NCI-H748 treated with DMSO at 0.1 percent for 48 hours (cell line): ENCODE measurements at regions not wholly inside any gene's neighbourhood (a gene's known extent, or its start where the extent isn't known, plus 50 kb on each side); places are given as distances from the start of the nearest gene placed in this dataset.

Experiments
- DNase-seq: peaks from one replicate; lab custom pipeline; 2025; lab: John Stamatoyannopoulos, UW

GRCh38 chr14:42736408-42736807, 1129.7 kb downstream of the LRFN5 start:
- DNase-seq: no peak

- DNase-seq: no peak
These were observed 1127.4 kb downstream of the LRFN5 start for GRCh38 chr14:42734041-42734440.

DNA sequence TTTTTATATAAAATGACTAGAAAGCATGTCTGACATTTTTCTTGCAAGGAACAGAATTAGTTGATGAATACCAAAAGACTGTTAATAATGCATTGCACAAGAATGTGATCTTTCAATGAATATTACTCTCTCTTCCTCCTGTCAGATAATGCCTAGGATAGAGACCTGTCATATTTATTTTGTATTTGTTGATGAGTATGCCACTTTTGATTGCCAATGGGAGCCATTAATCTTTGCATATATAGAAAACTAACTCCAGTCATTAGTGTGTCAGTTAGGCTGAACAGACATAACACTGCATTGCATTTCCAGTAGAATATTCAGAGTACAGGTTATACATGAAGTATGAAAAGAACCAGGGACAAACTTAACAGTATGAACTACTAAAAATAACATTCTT, 1125.3 kb downstream of the LRFN5 start:
- no peak for DNase-seq

DNA sequence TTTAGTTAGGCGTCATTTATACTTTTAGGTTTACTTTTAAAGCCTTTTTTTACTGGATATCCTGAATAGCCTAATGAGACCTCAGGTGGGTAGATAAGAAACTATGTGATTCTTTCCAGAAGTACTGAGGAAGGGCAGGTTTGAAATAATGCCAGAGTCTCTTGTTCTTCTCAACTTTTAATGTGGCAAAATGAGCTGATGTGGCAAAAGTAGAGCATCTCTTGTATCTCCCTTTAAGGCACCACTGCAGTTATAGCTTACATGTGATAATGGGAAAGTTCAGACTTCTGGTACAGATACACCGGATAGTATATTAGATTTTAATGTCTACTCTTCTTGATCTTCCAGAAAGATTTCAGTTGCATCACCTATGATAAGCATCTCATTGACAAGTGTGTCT, 1124.8 kb downstream of the LRFN5 start:
- DNase-seq: no peak

DNA sequence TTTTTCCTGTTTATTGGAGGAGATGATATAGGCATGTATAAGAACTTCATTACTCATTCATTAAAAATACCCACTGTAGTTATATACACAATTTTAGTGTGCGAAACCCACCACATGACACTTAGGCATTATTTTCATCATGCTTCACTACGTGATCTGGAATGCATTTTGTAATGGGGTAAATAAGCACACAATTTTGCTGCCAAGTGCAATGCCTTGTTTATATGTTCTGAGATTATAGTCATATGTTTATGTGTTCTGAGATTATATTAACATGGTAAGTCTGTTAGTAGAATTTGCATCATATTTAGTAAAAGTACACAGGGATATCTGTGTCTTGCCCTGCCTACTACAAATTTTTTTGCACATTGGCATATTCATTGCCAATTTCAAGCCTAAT, 1123.0 kb downstream of the LRFN5 start:
- no peak for DNase-seq

DNA sequence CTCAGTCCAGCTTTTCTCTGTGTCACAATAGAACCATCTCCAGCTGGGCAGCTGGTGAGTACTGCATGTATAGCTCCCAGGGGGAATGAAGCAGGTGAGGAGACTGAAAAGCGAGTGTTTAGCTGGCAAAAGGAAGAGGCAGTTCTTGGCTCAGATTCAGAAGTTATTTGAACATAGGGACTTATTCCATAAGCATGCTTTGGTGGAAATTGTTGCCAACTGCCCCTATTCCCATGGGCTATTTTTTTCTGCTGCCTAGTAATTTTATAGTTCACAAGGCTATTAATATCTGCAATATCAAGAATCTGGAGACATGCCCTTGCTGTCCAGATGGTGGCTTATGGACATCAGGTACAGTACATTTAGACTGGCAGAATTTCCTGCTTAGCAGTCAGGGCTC, 1112.7 kb downstream of the LRFN5 start:
- DNase-seq: peak; percentile 95

GRCh38 chr14:42715316-42715715, 1108.6 kb downstream of the LRFN5 start:
- no peak for DNase-seq

DNA sequence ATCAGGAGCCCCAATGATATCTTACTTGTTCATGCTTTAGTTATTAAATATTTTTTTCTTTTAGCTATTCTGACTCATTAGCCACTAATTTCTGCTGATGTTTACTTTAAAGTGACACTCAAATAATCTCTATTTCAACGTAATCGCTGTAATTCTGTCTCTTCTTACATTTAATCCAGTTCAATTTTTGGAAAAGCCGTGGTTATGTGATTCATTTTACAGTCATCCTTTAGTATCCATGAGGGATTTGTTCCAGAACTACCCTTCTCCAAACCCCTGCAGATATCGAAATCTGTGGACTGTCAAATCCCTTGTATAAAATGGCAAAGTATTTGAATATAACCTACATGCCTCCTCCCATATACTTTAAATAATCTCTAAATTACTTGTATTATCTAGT, 1103.4 kb downstream of the LRFN5 start:
- DNase-seq: no peak

DNA sequence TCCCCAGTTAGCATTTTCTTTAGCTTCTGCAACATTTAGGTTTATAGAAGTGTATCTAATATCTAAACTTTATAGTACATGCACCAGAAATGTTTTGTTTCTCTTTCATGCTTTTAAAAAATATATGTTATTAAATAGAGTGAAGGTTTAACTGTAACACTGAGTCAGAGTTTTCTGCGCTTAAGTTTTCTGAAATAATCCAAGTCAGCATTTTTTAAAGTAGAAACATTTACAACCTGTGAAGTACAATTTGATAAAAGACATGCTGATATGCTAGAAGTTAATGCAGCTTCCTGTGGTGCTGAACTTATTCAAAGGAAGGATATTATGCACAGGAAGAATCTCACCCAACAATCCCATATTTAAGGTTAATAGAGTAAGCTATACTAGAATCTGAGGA, 1096.8 kb downstream of the LRFN5 start:
- no peak for DNase-seq

GRCh38 chr14:42687421-42687820, 1080.7 kb downstream of the LRFN5 start:
- DNase-seq: no peak

DNA sequence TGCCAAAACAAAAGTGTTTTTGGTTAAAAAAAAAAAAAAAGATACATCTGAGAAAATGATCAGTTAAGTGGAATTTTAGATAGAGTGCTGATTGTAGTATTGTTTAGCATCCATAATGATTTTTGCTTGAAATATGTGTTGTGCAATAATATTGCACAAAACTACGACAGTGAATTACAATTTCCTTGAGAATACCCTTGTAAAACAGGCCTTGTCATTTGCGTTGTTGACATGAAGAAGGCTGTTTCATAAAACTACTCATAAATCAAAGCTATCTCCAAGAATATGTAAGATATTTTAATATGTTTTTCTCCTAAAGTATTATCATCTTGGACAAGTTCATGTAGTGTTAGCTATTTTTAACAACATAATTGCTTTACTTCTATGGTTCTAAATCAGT, 1077.0 kb downstream of the LRFN5 start:
- DNase-seq: no peak

DNA sequence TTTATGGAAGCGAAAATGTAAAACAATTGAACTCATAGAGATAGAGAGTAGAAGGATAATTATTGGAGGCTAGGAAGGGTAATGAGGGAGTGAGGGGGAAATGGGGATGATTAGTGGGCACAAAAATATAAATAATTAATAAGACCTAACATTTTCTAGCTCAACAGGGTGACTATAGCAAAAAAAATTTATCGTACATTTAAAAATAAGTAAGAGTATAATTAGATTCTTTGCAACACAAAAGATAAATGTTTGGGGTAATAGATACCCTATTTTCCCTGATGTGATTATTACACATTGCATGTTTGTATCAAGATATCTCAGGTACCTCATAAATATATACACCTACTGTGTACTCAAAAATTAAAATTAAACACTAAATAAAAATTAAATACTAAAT, 1070.0 kb downstream of the LRFN5 start:
- no peak for DNase-seq

GRCh38 chr14:42673963-42674362, 1067.3 kb downstream of the LRFN5 start:
- DNase-seq: no peak

DNA sequence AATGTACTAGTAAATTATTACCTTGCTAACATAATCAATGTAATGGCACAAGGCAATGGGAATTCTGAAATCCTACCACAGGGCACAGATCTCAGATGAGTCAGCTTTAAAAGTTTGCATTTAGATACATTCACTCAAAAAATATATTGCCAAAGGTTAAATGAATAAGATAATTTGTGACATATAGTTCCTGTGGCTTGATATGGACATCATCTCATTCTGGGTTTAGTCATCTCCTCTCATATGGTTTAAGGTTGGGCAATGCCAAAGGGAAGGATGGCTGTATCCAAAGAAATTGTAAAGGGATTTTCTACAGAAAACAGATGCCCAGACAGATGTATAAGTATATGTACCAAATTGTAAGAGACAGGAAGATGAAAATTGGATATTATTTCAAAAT, 1065.0 kb downstream of the LRFN5 start:
- DNase-seq: no peak

GRCh38 chr14:42665083-42665482, 1058.4 kb downstream of the LRFN5 start:
- DNase-seq: no peak

- no peak for DNase-seq
These were observed 1057.5 kb downstream of the LRFN5 start for GRCh38 chr14:42664190-42664589.

GRCh38 chr14:42654707-42655106, 1048.0 kb downstream of the LRFN5 start:
- no peak for DNase-seq

DNA sequence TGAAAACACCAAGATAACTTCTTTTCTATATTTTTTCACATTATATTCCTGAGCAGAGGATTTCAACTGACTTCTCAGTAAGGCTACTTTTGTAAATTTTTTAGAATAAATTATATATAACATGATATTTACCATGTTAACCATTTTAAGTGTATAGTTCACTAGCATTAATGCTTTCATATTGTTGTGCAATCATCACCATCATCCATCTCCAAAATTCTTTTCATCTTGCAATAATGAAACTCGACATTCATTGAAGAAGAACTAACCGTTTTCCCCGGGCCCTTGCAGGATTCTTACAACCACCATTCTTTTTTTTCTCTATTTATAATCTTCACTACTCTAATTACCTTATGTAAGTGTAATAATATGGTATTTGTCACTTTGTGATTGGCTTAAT, 1036.1 kb downstream of the LRFN5 start:
- no peak for DNase-seq

GRCh38 chr14:42633504-42634095, 1026.9 kb downstream of the LRFN5 start:
- no peak for DNase-seq

- no peak for DNase-seq
These were observed 1022.9 kb downstream of the LRFN5 start for GRCh38 chr14:42629553-42629952.

- DNase-seq: no peak
These were observed 1021.9 kb downstream of the LRFN5 start for GRCh38 chr14:42628602-42629001.

DNA sequence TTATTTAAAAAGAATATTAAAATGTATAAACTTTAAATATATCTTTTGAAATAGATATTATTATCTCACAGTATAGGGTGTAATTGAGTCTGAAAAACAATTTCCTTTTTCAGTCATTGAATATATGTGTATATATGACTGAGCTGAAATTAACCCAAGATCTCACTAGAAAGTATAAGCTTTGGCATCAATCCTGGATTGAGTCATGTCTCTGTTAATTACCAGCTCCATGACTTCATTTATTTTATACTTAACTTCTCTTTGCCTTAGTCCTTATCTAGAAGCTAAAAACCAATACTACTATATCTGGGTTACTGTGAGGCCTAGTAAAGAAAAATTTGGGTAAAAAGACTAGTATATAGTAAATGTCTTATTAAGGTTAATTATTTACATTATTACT, 1020.3 kb downstream of the LRFN5 start:
- no peak for DNase-seq

DNA sequence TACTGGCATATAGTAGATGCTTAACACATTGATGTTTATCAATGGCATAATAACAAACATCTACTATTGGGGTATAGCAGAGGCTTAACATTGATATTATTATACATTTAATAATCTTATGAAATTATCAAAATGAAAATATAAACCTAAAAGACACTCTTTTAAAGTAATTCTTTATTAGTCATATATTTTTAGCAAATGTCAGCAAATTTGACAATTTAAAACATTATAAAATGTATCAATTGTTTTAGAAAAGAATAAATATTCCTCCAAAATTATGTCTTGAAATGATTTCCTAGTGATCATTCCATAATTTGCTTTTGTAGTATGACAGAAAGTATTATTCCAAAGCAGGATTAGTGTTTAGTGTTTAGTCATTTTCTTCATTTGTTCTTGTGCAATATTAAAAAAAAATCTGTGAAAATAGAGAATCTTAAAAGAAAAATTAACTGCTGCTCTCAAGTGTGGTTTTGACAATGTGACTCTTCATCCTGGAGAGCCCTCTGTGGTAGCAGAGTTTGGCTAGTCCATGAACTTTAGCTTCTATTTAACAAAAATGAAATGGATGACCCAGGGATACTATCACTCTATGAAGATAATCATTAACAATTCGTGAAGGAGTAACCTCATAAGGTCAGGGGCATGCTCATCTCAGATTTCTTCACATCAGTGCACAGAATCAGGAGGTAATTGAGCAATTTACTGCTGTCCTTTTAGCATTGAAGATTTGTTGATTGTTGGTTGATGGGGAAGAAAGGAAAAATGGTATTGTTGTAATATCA, 1018.5 kb downstream of the LRFN5 start:
- no peak for DNase-seq

DNA sequence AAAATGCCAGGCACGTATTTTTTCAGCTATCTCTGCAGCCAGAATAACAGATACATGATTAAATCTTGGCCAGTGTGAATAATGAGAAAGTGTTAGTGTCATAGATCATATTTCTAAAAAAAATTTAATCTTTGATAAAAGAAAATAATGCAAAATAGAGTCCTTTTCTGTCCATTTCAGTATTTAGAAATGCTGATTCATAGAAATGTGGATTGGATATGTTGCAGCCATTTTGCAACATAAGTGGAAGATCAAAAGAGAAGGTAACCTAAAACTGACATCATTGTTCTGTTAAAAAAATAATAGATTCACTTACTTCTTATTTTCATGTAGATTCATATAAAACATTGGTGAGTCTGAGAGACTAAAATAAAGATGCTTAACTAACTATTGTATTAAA, 1010.3 kb downstream of the LRFN5 start:
- DNase-seq: no peak
